ENCODE measurements at regions not wholly inside any gene's neighbourhood (a gene's known extent, or its start where the extent isn't known, plus 50 kb on each side); places are given as distances from the start of the nearest gene placed in this dataset.

DNA sequence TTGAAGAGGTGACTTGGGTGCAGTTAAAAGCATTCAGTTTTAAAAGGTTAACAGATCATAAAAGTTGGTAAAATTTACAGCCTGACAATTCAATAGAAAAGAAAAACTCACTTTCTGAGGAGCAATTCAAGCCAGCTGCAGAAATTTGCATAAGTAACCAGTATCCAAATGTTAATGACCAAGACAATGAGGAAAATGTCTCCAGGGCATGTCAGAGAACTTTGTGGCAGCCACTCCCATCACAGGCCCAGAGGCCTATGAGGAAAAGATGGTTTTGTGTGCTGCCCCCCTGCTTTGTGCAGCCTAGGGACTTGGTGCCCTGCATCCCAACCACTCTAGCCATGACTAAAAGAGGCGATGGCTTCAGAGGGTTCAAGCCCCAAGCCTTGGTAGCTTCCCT lies 1406.5 kb upstream of the ACO1 start:
- no TSS peak for BruUV-seq (replicated peaks)
- H2AFZ ChIP-seq (ENCODE audit: low read depth, low read length, poor library complexity, severe bottlenecking), result no peak overlapping the region
- CTCF ChIA-PET, result no interaction called here
- H3K9me2 ChIP-seq (ENCODE audit: insufficient read depth), result no peaks in the 10 kb centered on the region
- no peaks in the 10 kb centered on the region for H3K36me3 ChIP-seq (ENCODE audit: control insufficient read depth in 1 of 2, insufficient read depth in 2 of 2, low read length in 2 of 2)
- no peak for TF ChIP-seq CTCF (IDR thresholded peaks at IDR 0.05 in 2 of 3, conservative IDR thresholded peaks at IDR 0.05 in 1 of 3; ENCODE audit: borderline replicate concordance in 1 of 3, insufficient read depth in 1 of 3, low read depth in 2 of 3, low read length in 2 of 3)
- TF ChIP-seq CBX3 (IDR thresholded peaks at IDR 0.05; ENCODE audit: low read depth), result no peak
- no peak for TF ChIP-seq ZNF274 (IDR thresholded peaks at IDR 0.05; ENCODE audit: low read depth, low read length)
- H3K27ac ChIP-seq (ENCODE audit: low read depth, low read length), result no peak overlapping the region
- ATAC-seq (no peak), DNase-seq (ENCODE audit: low read depth, low spot score) (no peak)
- H3K4me1 ChIP-seq (ENCODE audit: control insufficient read depth in 1 of 2, insufficient read depth in 2 of 2, low read length in 2 of 2), result no peaks in the 10 kb centered on the region
- no peaks in the 10 kb centered on the region for H4K20me1 ChIP-seq (ENCODE audit: insufficient read depth)
- no peaks in the 10 kb centered on the region for H3K9me3 ChIP-seq (ENCODE audit: control insufficient read depth in 1 of 2, insufficient read depth in 1 of 2, low read depth in 1 of 2, low read length in 2 of 2)
- no peak overlapping the region for H3K4me3 ChIP-seq (replicated peaks in 1 of 2; ENCODE audit: low read depth in 1 of 2, low read length in 2 of 2)
- no peak overlapping the region for H3K9ac ChIP-seq (ENCODE audit: low read length)
- POLR2A ChIA-PET, result no interaction called here
- H3K4me2 ChIP-seq (ENCODE audit: low read length), result no peak overlapping the region
- intact Hi-C loops (cut with micrococcal nuclease), result no loop called here
- RAD21 ChIA-PET (ENCODE audit: low non-redundant PET in 1 of 2, low total read pairs in 2 of 2, uncharacterized antibody in 2 of 2, unreplicated experiment in 2 of 2), result no interaction called here
- no peaks in the 10 kb centered on the region for H3K79me2 ChIP-seq (ENCODE audit: insufficient read depth, low read length)
- H3K27me3 ChIP-seq (ENCODE audit: insufficient read depth, low read length), result no peaks in the 10 kb centered on the region

DNA sequence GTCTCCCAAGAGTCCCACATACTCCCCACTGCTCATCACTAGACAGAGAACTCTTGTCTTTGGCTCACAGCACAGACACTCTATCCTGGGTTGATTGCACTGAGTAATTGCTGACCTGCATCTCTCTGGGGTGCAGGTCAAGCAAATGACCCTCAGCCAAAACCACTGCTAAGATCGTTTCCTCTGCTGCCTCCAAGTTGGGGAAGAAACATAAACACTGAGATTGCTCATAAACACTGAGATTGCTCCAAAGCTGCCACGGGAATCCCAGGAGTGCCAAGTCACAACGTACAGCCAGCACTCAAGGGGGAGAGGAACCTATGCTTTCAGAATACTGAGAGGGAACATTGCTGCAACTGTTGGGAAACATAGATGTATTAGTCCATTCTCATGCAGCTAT lies 1402.1 kb upstream of the ACO1 start:
- ATAC-seq (no peak), DNase-seq (ENCODE audit: low read depth, low spot score) (no peak)
- no peak overlapping the region for H3K9ac ChIP-seq (ENCODE audit: low read length)
- no peak overlapping the region for H3K4me2 ChIP-seq (ENCODE audit: low read length)
- no peak overlapping the region for H2AFZ ChIP-seq (ENCODE audit: low read depth, low read length, poor library complexity, severe bottlenecking)
- CTCF ChIA-PET, result no interaction called here
- no peak overlapping the region for H3K27ac ChIP-seq (ENCODE audit: low read depth, low read length)
- no peak overlapping the region for H3K4me3 ChIP-seq (replicated peaks in 1 of 2; ENCODE audit: low read depth in 1 of 2, low read length in 2 of 2)
- POLR2A ChIA-PET, result no interaction called here
- no peaks in the 10 kb centered on the region for H3K27me3 ChIP-seq (ENCODE audit: insufficient read depth, low read length)
- no peaks in the 10 kb centered on the region for H4K20me1 ChIP-seq (ENCODE audit: insufficient read depth)
- no peaks in the 10 kb centered on the region for H3K9me2 ChIP-seq (ENCODE audit: insufficient read depth)
- intact Hi-C loops (cut with micrococcal nuclease), result no loop called here
- H3K4me1 ChIP-seq (ENCODE audit: control insufficient read depth in 1 of 2, insufficient read depth in 2 of 2, low read length in 2 of 2), result no peaks in the 10 kb centered on the region
- no peaks in the 10 kb centered on the region for H3K79me2 ChIP-seq (ENCODE audit: insufficient read depth, low read length)
- H3K9me3 ChIP-seq (ENCODE audit: control insufficient read depth in 1 of 2, insufficient read depth in 1 of 2, low read depth in 1 of 2, low read length in 2 of 2), result no peaks in the 10 kb centered on the region
- RAD21 ChIA-PET (ENCODE audit: low non-redundant PET in 1 of 2, low total read pairs in 2 of 2, uncharacterized antibody in 2 of 2, unreplicated experiment in 2 of 2), result no interaction called here
- no peak for TF ChIP-seq MAX (IDR thresholded peaks at IDR 0.05)
- TF ChIP-seq ELF1 (IDR thresholded peaks at IDR 0.05; ENCODE audit: borderline replicate concordance, low read depth), result no peak
- TF ChIP-seq POLR2AphosphoS5 (IDR thresholded peaks at IDR 0.05; ENCODE audit: low read depth, low read length), result no peak
- no peak for TF ChIP-seq ZBTB33 (IDR thresholded peaks at IDR 0.05; ENCODE audit: extremely low read depth, insufficient replicate concordance, low read length)
- TF ChIP-seq SIN3A (IDR thresholded peaks at IDR 0.05; ENCODE audit: low read depth), result no peak
- no peak for TF ChIP-seq ZNF274 (IDR thresholded peaks at IDR 0.05; ENCODE audit: low read depth, low read length)
- no peak for TF ChIP-seq FOSL1 (IDR thresholded peaks at IDR 0.05; ENCODE audit: low read depth)
- TF ChIP-seq REST (IDR thresholded peaks at IDR 0.05; ENCODE audit: low read depth), result no peak
- TF ChIP-seq, protein P1, sequence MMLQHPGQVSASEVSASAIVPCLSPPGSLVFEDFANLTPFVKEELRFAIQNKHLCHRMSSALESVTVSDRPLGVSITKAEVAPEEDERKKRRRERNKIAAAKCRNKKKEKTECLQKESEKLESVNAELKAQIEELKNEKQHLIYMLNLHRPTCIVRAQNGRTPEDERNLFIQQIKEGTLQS (IDR thresholded peaks at IDR 0.05), result no peak
- TF ChIP-seq JUND (IDR thresholded peaks at IDR 0.05), result no peak
- TF ChIP-seq CBX3 (IDR thresholded peaks at IDR 0.05; ENCODE audit: low read depth), result no peak
- H3K36me3 ChIP-seq (ENCODE audit: control insufficient read depth in 1 of 2, insufficient read depth in 2 of 2, low read length in 2 of 2), result no peaks in the 10 kb centered on the region
- no TSS peak for BruUV-seq (replicated peaks)
